HG03135 (cell line): ENCODE measurements at regions not wholly inside any gene's neighbourhood (a gene's known extent, or its start where the extent isn't known, plus 50 kb on each side); places are given as distances from the start of the nearest gene placed in this dataset.

Experiments
- ATAC-seq: cut with Tn5 transposase; IDR thresholded peaks from one replicate; pipeline ENCODE4 v1.9.1; 2021; ENCODE audit warnings: mild to moderate bottlenecking, moderate library complexity; ENCODE audit not compliant: unreplicated experiment

- no peak for ATAC-seq
These were observed 121.5 kb upstream of the NABP1 start for GRCh38 chr2:191556463-191556862.

DNA sequence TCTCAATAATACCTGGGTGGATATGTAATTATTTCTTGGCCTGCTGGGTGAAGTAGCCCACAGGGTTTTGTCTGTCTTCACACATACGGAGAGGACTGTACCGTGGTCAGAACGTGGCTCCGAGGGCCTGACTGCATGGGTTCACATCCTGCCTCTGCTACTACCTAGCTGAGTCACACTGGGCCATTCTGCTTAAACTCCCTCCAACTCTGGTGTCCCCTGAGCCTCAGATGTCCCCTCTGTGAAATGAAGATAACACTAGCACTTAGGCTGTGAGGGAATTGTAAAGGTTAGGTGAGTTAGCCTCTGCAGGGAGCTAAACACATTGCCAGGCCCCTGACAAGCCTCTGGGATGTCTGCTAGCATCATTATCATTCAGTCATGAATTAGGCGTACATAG, 120.1 kb upstream of the NABP1 start:
- no peak for ATAC-seq

- ATAC-seq, result no peak
These were observed 118.4 kb upstream of the NABP1 start for GRCh38 chr2:191559569-191559968.

DNA sequence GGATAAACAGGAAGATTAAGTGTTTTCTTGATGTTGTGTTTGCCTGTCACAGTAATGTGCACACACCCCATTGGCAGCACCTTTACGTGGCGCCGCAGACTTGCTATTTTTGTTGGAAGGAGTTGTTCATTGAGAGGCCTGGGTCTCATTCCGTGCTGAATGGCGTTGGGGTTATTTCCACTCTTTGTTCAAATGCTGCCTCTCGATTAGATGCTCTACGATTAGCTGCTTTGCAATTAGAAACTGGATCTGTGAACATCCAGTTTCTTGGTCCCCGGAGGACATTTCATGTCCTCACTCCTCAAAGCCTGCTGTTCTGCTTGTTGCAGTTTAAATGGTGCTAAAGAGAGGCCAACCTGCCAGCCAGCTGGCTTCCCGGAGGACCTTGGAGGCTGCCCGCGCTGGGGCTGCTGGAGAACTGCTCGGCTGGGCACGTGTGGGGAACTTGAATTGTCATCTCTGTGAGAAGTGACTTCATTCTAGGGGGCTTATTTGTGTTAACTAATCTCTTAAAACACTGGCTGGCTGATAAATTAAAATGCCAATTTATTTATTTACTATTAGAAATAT, 117.4 kb upstream of the NABP1 start:
- ATAC-seq, result no peak

GRCh38 chr2:191565120-191565519, 112.8 kb upstream of the NABP1 start:
- no peak for ATAC-seq

DNA sequence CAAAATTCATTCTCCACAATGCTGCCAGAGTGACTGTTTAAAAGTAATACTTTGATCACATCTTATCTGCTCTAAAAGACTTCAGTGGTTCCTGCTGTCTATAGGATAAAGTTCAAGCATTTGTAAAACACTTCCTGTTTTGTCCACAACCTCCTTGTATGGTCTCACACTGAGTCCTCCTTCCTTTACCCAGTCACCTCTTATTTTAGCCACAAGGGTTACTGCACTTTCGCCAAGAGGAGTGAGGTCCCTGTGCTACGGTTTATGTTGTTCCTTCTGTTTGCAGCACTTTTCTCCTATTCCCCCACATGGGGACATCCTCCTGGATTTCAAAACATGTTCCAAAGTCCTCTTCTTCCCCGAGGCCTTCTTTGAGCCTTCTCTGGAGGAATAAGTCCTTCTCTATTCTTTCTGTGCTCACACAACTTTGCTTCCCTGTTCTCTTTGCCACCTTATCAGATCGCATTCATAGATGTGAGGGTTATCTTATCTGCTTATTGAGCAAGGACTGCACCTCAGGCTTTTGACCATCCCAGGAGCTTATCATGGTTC, 112.2 kb upstream of the NABP1 start:
- ATAC-seq, result peak; percentile 77

DNA sequence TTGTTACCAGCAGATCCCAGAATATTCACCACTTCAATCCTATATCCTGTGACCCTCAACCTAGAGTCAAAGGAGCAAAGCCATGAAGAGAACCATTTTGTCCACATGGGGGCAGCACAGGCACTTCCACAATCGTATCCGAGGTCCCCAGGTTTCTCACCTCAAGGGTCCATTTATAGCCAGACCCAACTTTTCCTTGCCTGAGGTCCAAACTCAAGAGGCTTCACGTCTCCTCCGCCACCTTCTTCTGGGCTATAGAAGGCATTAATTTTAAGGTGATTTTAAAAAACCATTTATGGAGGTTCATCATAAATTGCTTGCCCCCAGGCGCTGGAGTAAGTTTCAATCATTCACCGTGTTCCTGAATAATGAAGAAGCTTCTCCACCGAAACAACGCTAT, 111.6 kb upstream of the NABP1 start:
- ATAC-seq, result no peak

DNA sequence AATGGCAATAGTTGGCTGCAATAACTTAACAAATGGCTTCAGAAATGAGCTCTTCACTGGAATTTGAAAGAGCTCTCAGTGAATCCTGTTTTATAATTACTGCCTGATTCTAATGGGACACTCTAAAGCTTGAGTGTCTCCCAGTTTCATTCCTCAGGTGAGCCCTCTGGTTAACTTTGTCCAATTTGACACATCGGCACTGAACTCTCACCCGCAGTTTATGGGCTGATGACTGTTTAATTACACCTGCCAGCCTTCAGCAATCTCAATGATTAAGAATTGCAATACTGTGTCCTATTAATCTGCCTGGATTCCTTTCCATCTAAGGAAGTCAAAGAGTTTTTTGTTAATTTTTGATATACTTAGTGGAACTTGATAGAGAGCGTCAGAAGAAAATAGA, 110.7 kb upstream of the NABP1 start:
- ATAC-seq, result no peak

GRCh38 chr2:191569025-191569424, 108.9 kb upstream of the NABP1 start:
- no peak for ATAC-seq

GRCh38 chr2:191571163-191571769, 106.7 kb upstream of the NABP1 start:
- no peak for ATAC-seq

DNA sequence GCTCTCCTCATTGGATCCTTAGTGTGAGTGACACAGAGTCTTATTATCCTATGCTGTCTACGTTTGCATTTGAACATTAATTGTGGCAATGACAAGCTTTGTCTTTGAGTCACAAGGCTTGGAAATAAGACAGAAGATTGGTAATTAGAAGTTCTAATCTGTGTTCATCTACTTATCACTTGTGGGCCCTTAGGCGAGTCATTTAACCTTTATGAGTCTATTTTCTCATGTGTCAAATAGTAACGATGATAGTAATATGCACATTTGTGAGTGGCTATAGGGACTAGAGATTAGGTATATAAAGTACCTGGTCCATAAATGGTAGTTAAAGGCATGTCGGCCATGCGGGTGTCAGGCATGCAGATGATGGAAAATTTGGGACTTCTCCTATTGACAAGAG, 105.6 kb upstream of the NABP1 start:
- ATAC-seq, result no peak

- ATAC-seq, result no peak
These were observed 104.7 kb upstream of the NABP1 start for GRCh38 chr2:191573216-191573615.

- no peak for ATAC-seq
These were observed 103.7 kb upstream of the NABP1 start for GRCh38 chr2:191574232-191574631.

- ATAC-seq, result no peak
These were observed 100.3 kb upstream of the NABP1 start for GRCh38 chr2:191577605-191578004.

DNA sequence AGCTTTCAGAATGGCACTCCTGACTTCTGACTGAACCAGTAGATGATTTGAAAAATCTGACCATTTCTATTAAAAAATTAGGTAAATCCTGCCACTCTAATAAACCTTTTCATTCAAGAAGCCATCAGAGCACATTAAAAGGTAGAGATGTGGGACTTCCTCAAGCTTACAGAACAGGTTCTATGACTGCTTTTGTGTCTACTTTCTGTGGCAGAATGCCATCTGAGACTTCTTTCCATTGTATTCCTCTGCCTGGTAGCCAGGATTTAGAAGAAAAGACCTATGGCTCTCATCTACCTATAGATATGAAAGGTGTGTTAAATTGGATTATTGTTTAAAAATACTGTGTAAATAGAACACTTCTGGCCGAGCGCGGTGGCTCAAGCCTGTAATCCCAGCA, 99.9 kb upstream of the NABP1 start:
- no peak for ATAC-seq

GRCh38 chr2:191580581-191580980, 97.4 kb upstream of the NABP1 start:
- ATAC-seq, result no peak

DNA sequence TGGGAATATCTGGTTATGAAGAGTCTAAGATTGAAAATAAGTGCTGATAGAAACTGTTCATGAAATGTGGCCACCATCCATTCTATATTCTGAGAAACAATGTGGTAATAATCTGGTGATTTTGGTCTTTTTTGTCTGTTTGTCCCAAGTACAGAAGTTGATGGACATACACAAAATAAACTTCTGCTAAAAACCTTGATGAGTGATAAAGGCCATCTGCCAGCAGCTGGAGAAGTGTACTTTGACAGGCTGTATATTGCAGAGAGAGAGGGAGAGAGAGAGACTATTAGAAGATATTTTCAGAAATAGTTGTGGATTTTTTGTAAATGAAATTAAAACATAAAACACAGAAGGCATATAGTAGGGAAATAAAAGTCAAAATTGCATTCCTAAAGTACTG, 96.9 kb upstream of the NABP1 start:
- ATAC-seq, result no peak

- ATAC-seq, result no peak
These were observed 95.6 kb upstream of the NABP1 start for GRCh38 chr2:191582355-191582754.

- no peak for ATAC-seq
These were observed 86.9 kb upstream of the NABP1 start for GRCh38 chr2:191591025-191591424.

DNA sequence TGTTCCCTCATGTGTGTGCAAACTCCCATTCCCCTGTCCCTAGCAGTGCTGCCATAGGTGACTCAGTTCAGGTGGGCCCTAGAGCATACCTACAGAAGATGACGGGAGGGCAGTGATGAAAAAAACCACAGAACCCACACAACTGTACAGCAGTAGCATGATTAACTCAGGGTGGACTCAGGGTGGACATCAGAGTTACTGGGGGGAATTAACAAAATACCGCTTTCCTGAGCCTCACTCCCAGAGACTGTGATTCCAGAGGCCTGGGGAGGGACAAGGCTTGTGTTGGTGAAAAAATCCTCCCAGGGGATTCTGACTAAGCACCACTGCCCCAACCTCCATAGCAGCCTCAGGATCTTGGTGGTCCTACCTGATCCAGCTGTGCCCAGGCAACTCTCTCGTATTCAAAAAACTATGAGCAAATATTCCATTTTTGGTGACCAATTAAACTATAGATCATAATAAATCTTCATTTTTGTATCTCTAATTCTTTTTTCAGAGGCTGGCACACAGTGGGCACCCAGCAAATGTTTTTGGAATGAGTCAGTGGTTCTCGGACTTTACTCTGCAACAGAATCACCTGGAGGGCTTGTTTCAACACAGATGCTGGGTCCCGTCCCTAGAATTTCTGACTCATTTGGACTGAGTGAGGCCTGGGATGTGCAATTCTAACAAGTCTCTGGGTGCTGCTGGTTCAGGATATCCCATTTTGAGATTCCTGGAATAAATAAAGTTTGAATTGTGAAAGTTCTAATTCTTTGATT, 84.1 kb upstream of the NABP1 start:
- ATAC-seq, result no peak

GRCh38 chr2:191597186-191597751, 80.7 kb upstream of the NABP1 start:
- no peak for ATAC-seq

GRCh38 chr2:191598296-191598695, 79.6 kb upstream of the NABP1 start:
- ATAC-seq, result no peak
